Esophagus squamous epithelium (tissue), 4 donors: ENCODE measurements at regions not wholly inside any gene's neighbourhood (a gene's known extent, or its start where the extent isn't known, plus 50 kb on each side); places are given as distances from the start of the nearest gene placed in this dataset.

ENCODE experiments used
- POLR2A ChIP-seq, 4 donors: fragments of 450-650 bp; IDR thresholded peaks; one replicate each; pipeline ENCODE4 v1.6.1; 2017; ENCODE audit warnings: antibody characterized with exemption in 4 of 4, mild to moderate bottlenecking in 4 of 4, moderate library complexity in 3 of 4
- TF ChIP-seq, protein P1 (sequence below), 6 experiments: fragments of 450-650 bp in 4 of 6; fragments of 200-600 bp in 2 of 6; sonication (generic) in 2 of 6; IDR thresholded peaks; one replicate each; pipeline ENCODE4 v1.5.1; 2016 to 2019; ENCODE audit warnings: antibody characterized with exemption in 6 of 6, mild to moderate bottlenecking in 4 of 6, moderate library complexity in 4 of 6

DNA sequence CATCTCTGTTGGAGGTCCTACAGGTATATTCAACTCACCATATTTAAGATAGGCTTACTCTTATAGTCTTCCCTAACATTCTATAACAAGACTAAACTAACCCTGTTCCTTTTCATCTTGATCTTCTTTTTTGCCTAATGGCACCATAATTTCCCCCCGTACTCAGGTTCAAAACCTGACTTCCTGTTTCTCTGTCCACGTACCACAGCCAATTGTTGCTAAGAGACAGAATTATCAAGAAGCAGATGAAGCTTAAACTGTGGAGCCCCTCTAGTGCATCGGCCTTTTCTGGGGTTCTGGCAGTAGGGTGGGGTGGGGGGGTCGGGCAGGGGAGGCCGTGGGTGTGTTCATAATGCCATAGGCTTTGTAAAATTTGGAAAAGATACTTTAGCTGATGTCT lies 109.2 kb downstream of the EVX1 start:
- TF ChIP-seq, protein P1, sequence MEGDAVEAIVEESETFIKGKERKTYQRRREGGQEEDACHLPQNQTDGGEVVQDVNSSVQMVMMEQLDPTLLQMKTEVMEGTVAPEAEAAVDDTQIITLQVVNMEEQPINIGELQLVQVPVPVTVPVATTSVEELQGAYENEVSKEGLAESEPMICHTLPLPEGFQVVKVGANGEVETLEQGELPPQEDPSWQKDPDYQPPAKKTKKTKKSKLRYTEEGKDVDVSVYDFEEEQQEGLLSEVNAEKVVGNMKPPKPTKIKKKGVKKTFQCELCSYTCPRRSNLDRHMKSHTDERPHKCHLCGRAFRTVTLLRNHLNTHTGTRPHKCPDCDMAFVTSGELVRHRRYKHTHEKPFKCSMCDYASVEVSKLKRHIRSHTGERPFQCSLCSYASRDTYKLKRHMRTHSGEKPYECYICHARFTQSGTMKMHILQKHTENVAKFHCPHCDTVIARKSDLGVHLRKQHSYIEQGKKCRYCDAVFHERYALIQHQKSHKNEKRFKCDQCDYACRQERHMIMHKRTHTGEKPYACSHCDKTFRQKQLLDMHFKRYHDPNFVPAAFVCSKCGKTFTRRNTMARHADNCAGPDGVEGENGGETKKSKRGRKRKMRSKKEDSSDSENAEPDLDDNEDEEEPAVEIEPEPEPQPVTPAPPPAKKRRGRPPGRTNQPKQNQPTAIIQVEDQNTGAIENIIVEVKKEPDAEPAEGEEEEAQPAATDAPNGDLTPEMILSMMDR (IDR thresholded peaks at IDR 0.05), result no peak
- no peak for TF ChIP-seq POLR2A (IDR thresholded peaks at IDR 0.05)
